T47D (cell line): ENCODE measurements at regions not wholly inside any gene's neighbourhood (a gene's known extent, or its start where the extent isn't known, plus 50 kb on each side); places are given as distances from the start of the nearest gene placed in this dataset.

ENCODE experiments used
- DNase-seq, 2 experiments: peaks; one replicate each; pipeline versions ENCODE4 v3.0.0 to v3.0.0-alpha.2; 2011 to 2012; ENCODE audit warnings: low read depth in 1 of 2, low spot score in 1 of 2
- JUND ChIP-seq: IDR thresholded peaks from 2 replicates; pipeline ENCODE4 v1.6.1; 2012; ENCODE audit warnings: low read depth
- in situ Hi-C: cut with HindIII; loops from 2 replicates; pipeline ENCODE4 v1.10.0; 2016; ENCODE audit warnings: low sequenced_read_pairs, low pct_unique_long_range_greater_than_20kb

DNA sequence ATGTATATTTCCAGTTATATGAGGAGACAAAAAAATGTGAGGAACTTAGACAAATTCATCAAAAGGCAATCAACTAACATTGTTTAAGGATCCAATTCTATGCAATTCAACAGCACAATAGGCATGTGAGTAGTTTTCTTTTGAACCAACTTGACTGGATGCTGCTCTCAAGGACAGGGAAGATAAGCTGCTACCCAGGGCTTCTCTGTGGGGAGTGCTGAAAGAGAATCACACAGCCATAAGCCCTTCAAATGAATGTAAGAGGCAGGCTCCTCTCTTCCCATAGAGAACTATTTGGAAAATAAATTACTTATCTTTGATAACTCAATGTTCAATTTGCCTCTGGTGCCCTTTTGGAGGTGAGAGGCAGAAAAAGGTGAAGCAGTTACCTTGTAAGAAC lies 1413.6 kb downstream of the PCDH7 start:
- in situ Hi-C loops: no loop called here
- DNase-seq: no peak
- TF ChIP-seq JUND: no peak

- TF ChIP-seq JUND: no peak
- in situ Hi-C loops: no loop called here
- DNase-seq: no peak
Observed at GRCh38 chr4:32135642-32136041, 1415.5 kb downstream of the PCDH7 start.

DNA sequence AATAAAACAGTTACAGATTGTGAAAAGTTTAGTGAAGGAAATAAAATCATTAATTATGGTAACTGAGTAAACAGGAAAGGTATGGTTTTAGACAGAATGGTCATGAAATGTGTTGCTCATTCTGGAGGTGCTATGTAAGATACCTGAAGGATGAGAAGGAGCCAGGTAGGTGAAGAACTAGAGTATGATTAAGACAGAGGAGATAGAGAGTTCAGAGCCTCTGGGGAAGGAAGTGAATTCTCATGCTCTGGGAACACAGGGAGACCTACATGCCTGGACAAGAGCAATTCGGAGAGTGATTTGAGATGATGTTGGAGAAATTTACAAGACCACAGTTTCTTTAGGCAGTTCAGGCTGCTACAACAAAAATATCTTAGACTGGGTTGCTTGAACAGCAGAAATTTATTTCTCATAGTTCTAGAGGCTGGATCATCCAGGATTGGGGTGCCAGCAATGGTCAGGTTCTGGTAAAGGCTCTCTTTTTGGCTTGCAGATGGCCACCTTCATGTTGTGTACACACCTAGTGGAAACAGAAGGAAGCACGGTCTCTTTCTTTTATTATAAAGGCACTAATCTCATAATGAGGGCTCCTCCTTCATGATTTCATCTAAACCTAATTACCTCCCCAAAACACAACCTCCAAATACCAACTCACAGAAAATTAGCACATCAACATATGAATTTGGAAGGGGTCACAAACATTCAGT lies 1416.1 kb downstream of the PCDH7 start:
- in situ Hi-C loops: no loop called here
- DNase-seq: no peak
- no peak for TF ChIP-seq JUND

- no peak for DNase-seq
- TF ChIP-seq JUND: no peak
- in situ Hi-C loops: no loop called here
Observed at GRCh38 chr4:32140636-32141035, 1420.5 kb downstream of the PCDH7 start.

DNA sequence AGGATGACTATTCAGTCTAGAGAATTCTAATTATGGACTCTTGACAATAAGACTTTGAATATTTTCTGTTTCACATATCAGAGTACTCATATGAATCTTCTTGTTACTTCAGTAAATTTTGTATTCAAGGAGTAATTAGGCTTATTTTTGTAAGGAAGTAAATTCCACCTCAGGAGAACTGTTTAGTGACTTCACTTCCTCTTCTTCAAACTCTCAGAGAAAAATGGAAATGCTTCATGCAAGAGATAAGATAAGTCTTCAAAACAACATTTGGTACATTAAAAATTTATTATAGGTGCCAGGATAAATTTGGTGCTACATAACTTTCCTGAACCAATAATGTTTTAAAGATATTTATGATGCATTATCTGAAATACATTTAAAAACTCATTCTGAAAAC lies 1421.9 kb downstream of the PCDH7 start:
- no peak for DNase-seq
- in situ Hi-C loops: no loop called here
- no peak for TF ChIP-seq JUND

GRCh38 chr4:32145987-32146386 lies 1425.8 kb downstream of the PCDH7 start:
- no peak for DNase-seq
- TF ChIP-seq JUND: no peak
- in situ Hi-C loops: no loop called here

DNA sequence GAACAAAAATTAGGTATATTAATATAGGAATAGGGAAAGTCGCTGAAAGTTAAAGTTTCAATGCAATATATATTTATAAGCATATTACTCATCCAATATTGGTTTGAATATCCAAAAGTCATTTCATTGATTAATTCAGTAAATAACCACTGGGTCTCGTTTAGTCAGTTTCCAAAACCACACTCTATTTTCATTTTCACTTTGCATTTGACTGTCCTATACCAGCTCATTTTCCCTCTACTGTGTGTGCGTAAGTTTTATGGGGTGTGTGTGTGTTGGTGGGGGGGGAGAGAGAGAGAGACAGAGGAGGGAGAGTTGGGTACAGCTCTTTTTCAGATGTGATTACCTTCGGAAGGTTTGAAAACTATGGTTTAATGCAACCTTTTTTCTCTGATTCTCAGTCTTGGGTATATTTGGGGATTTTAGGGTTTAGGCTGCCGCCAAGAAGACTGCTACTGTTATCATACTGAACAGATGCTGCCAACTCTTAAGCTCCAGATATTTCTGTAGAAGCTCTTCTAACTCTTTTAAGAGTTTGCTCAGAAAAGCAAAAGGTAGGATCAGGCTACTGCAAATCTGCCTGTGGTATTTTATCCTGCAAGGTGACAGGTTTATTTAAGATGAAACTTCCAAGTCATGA lies 1427.4 kb downstream of the PCDH7 start:
- in situ Hi-C loops: no loop called here
- no peak for TF ChIP-seq JUND
- no peak for DNase-seq

GRCh38 chr4:32148111-32148666 lies 1428.0 kb downstream of the PCDH7 start:
- in situ Hi-C loops: no loop called here
- TF ChIP-seq JUND: no peak

DNA sequence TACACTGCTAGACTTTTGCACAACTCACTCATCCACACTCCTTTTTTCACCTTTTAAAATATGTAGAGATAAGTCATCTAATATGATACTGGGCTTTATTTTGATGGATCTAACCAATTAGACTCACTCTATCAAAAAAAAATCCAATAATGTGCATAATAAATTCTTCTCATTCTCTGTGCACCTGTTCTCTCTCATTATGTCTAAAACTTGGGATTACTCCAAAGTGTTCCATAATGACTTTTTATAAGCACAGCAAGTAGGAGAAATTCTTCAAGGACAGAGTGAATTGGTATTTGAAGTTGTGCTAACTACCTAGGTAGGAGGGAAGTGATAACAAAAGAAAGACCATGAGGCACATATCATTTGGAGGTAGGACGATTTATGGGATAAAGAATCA lies 1438.8 kb downstream of the PCDH7 start:
- in situ Hi-C loops: no loop called here
- no peak for TF ChIP-seq JUND
- DNase-seq: no peak

More at GRCh38 chr4:32148111-32148666, 1428.0 kb downstream of the PCDH7 start:
- DNase-seq: no peak

GRCh38 chr4:32161392-32161791 lies 1441.2 kb downstream of the PCDH7 start:
- no peak for DNase-seq
- in situ Hi-C loops: no loop called here
- no peak for TF ChIP-seq JUND

DNA sequence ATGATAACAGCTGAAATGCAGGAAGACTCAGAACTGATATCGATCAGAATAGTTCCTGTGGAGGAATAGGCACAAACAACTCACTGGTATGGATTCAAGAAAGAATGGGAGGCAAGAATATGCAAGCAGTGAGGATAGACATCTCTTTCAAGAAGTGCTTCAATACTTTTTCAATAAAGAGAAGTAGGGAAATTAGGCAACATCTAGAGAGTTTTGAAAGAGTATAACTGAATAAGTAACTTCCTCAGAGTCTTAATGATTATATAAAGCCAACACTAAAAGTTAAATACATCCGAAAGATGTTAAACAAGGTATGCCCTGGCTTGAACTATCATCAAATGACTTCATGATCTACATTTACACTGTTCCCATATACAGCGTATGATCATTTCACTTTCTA lies 1443.0 kb downstream of the PCDH7 start:
- in situ Hi-C loops: no loop called here
- TF ChIP-seq JUND: no peak
- DNase-seq: no peak

DNA sequence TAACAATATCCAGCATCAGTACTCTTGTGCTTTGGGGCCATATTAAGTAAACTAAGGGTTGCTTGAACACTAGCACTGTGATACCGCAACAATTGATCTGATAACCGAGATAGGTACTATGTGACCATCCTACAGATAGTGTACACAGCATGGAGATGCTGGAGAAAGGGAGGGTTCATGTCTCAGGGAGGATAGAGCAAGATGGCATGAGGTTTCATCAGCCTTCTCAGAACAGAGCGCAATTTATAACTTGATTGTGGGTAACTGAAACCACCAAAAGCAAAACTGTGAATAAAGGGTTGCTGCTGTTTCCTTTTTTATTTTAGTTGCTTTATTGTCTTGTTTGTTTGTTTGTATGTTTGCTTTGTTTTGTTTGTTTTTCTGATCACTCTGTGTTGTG lies 1449.7 kb downstream of the PCDH7 start:
- no peak for DNase-seq
- in situ Hi-C loops: no loop called here
- TF ChIP-seq JUND: no peak

- no peak for TF ChIP-seq JUND
- in situ Hi-C loops: no loop called here
- DNase-seq: no peak
Observed at GRCh38 chr4:32172086-32172485, 1451.9 kb downstream of the PCDH7 start.

- no peak for DNase-seq
- in situ Hi-C loops: no loop called here
- no peak for TF ChIP-seq JUND
Observed at GRCh38 chr4:32172761-32173160, 1452.6 kb downstream of the PCDH7 start.
